VCaP (cell line): ENCODE measurements at regions not wholly inside any gene's neighbourhood (a gene's known extent, or its start where the extent isn't known, plus 50 kb on each side); places are given as distances from the start of the nearest gene placed in this dataset.

Source experiments
- H3K27ac ChIP-seq: fragments of 450-650 bp; 2 replicates; pipeline ENCODE4 v1.5.1; 2017
- TF ChIP-seq, protein P1 (sequence below): fragments of 450-650 bp; conservative IDR thresholded peaks from 2 replicates; pipeline ENCODE4 v1.5.1; 2017; ENCODE audit warnings: mild to moderate bottlenecking, moderate library complexity

DNA sequence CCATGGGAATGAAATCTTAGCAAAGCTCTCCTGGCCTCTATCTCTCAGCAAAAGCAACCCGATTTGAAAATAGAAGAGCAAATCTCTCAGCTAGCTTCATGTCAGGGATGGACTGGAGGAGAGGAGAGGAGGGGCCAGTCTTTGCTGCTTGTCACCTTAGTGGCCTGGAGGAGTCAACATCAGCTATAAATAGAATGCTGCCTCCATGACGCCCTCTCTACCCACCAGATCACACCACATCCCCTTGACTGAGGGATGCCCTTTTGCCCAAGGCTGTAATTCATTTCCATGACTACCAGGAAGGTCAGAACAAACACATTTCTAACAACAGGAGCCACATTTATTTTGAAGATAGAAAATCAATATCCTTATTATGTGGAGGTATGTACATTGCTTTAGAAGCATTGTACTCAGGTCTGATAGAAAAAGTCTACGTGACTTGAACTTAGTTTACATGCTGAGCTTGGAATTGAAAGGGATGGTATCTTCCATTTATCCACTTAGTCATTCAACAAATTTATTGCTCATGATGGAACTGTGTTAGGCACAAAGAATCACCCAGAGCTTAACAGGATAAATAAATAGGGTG, 92.4 kb upstream of the LIFR start:
- TF ChIP-seq, protein P1, sequence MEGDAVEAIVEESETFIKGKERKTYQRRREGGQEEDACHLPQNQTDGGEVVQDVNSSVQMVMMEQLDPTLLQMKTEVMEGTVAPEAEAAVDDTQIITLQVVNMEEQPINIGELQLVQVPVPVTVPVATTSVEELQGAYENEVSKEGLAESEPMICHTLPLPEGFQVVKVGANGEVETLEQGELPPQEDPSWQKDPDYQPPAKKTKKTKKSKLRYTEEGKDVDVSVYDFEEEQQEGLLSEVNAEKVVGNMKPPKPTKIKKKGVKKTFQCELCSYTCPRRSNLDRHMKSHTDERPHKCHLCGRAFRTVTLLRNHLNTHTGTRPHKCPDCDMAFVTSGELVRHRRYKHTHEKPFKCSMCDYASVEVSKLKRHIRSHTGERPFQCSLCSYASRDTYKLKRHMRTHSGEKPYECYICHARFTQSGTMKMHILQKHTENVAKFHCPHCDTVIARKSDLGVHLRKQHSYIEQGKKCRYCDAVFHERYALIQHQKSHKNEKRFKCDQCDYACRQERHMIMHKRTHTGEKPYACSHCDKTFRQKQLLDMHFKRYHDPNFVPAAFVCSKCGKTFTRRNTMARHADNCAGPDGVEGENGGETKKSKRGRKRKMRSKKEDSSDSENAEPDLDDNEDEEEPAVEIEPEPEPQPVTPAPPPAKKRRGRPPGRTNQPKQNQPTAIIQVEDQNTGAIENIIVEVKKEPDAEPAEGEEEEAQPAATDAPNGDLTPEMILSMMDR = no peak
- no peak overlapping the region for H3K27ac ChIP-seq

DNA sequence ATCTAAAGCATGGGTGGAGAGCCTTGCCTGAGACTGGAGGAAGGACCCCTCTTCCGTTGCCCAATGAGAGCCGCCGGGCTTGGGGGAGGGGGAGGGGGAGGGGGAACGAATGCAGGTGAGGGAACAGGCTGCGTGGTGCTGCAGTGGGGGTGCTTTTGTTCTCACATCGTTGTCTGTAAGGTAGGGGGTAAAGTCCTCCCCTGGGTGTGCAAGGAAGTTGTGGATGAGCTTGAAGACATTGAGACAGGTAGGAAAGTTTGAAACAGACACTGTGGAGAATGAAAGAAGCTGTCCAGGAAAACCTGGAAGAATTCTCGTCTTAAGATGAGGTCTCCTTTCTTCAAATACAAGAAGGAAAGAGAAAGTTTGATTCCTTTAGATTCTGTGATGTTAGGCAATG, 94.1 kb upstream of the LIFR start:
- TF ChIP-seq, protein P1 = no peak
- peak overlapping the region; percentile 43; the same call in 1 of the 2 replicates for H3K27ac ChIP-seq

DNA sequence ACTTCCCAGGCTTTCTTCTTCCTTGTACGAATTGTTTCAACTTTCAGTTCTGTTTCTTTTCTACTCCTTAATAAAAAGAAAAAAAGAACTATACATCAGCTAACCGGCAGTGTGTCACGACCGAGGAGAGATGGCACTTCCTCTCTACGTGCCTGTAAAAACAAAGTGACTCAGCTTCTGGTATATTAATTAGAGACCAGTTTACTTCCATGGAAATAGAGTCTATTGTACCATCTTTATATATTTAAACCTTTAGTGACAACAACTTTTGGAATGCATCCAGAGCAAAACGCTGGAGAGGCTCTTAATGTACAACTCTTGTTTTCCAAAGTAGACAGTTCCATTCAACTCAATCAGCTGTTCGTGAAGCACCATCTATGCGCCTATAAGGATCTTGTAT, 94.5 kb upstream of the LIFR start:
- peak overlapping the region; percentile 43; the same call in 1 of the 2 replicates for H3K27ac ChIP-seq

DNA sequence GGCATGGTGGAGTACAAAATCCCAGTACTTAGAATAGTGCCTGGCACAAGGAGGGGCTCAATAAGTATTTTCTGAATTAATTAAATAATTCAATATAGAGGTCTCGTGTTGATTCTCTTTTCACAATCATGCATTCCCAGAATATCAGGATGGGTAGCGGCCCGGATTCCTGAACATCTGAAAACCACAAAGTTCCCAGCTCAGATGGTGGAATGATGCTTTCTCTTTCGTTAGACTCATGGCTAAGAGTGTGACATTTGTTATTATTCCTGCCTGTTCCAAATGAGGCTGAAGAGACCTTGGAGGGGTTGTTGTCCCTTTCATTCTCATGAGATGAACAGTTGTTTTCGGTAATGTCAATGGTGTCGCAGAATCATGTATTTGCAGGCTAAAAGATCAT, 95.4 kb upstream of the LIFR start:
- TF ChIP-seq, protein P1 = no peak
- H3K27ac ChIP-seq = peak overlapping the region; percentile 43; the same call in 1 of the 2 replicates

More for the DNA sequence above, 94.5 kb upstream of the LIFR start:
- TF ChIP-seq, protein P1 = no peak

DNA sequence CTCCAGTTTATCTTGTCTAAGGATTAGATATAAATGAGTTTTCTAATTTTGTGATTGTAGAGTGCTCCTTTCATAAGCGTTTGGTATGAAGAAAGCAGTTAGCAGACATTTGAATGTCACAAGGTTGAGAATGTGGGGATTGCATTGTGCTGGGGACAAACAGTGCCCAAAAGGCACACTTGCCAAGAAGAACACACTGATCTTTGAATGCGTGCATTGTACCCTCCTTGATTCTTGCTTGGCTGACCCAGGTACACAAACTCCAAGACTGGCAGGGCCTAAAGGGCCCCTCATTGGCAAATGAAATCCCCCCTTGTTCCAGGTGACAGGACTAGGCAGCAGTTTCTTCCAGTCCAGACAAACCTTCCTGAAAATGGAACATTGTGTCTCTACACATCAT, 96.9 kb upstream of the LIFR start:
- no peak overlapping the region for H3K27ac ChIP-seq
- TF ChIP-seq, protein P1 = no peak

DNA sequence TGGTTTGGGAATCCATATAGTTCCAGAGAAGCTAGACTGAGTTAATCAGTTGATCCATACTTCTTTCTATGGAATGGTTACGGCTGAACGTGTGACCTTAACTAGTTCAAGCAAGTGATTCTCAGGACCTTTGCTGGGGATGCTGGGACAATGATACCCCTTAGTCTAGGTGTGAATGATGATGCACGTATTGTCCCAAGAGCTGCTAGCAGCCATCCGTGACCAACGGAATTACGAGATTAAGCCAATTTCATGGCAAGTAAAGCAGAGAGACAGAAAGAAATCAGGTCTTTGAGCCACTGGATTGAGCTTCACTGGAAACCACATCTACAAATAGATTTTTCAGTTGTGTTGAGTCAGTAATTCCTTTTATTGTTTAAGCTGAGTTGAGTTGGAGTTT, 99.2 kb upstream of the LIFR start:
- no peak overlapping the region for H3K27ac ChIP-seq
- TF ChIP-seq, protein P1 = no peak

DNA sequence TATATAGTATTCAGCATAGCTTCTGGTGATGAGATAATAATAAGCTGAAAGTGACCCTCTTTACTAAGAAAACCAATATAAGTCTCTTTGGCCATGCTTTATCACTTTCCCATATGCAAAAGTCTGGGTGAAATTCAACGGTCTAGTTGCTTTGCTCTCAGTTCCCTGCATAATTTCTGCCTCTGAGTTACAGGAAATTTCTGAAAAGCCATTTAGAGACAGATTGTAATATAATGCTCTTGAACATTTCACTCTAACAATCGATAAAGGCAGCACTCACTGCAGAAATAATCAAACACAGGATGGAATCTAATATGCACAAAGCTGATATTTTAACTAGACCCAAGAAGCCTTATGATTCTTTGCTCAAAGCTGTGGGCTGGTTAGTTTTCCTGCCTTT, 100.1 kb upstream of the LIFR start:
- TF ChIP-seq, protein P1 = no peak
- no peak overlapping the region for H3K27ac ChIP-seq
